ENCODE measurements at regions not wholly inside any gene's neighbourhood (a gene's known extent, or its start where the extent isn't known, plus 50 kb on each side); places are given as distances from the start of the nearest gene placed in this dataset.

DNA sequence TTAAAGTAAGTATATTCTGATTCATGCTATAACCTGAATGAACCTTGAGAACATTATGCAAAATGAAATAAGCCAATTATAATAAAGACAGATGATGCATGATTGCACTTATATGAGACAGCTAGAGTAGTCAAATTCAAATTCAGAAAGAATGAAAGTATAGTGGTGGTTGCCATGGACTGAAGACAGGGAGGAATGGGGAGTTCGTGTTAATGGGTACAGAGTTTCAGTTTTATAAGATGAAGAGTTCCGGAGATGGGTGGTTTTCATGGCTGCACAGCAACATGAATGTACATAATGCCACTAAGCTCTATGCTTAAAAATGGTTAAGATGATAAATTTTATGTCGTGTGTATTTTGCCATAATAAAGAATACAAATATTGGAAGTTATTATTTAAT is 751.2 kb downstream of the TSN start:
- H3K4me3 Mint-ChIP-seq = no peak overlapping the region
- POLR2A ChIA-PET = no interaction called here
- ATAC-seq = no peak
- peaks cover 0 to 10% (median 0%) of the 10 kb centered on the region in 9 donors for H3K9me3 Mint-ChIP-seq
- no peak overlapping the region for H3K27ac Mint-ChIP-seq
- peaks cover 0 to 2% (median 0%) of the 10 kb centered on the region in 4 donors for H3K4me1 Mint-ChIP-seq
- H3K27me3 Mint-ChIP-seq = peaks cover 0 to 5% (median 2%) of the 10 kb centered on the region in 5 donors
- DNase-seq = no peak
- no peaks in the 10 kb centered on the region for H3K36me3 Mint-ChIP-seq

DNA sequence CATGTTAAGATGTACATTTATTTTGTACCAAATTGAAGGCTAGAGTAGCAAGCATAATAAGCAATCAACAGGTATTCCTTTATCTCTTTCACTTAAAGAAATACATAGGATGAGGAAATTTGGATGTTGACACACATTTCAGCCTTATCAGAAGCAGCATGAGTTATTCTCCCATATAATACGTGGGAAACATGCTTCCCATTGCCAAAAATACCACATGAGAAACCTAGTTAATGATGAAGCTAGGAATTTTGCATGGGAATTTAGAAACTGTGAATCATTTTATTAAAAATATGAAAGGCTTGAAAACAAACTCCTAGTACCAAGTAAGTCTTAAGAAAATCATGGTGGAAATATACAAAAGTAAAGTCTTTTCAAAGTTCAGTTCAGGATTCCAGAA is 751.8 kb downstream of the TSN start:
- Mint-ChIP-seq H3K27ac (no peak overlapping the region), H3K27me3 (peaks cover 0 to 9% (median 2%) of the 10 kb centered on the region in 5 donors), H3K4me1 (peaks cover 0 to 2% (median 0%) of the 10 kb centered on the region in 4 donors), H3K4me3 (no peak overlapping the region), H3K9me3 (peaks cover 0 to 10% (median 0%) of the 10 kb centered on the region in 9 donors), H3K36me3 (no peaks in the 10 kb centered on the region)
- DNase-seq (no peak), ATAC-seq (no peak)
- POLR2A ChIA-PET = no interaction called here

DNA sequence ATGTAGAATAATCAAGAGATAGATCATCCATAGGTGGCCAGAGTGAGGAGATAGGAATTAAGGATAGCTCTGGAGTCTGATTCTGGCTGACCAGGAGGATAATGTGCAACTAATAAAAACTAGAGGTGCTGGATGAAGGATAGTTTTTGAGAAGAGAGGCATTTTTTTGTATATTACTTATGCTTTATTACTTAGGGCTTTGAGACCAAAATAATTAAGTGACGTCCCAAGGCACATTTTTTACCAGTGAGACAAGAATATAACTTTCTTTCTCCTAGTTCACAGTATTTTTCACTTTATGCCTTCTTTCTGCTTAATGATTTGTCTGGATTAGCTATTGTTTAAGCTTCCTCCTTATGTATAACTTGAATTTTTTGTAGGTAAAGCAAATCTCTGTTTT is 756.6 kb downstream of the TSN start:
- peaks cover 0 to 4% (median 0%) of the 10 kb centered on the region in 5 donors for H3K27me3 Mint-ChIP-seq
- no peak overlapping the region for H3K4me3 Mint-ChIP-seq
- ATAC-seq = no peak
- H3K36me3 Mint-ChIP-seq = no peaks in the 10 kb centered on the region
- no peak for DNase-seq
- POLR2A ChIA-PET = no interaction called here
- peaks cover 0 to 20% (median 7%) of the 10 kb centered on the region in 9 donors for H3K9me3 Mint-ChIP-seq
- H3K4me1 Mint-ChIP-seq = peaks cover 0 to 2% (median 0%) of the 10 kb centered on the region in 4 donors
- no peak overlapping the region for H3K27ac Mint-ChIP-seq

DNA sequence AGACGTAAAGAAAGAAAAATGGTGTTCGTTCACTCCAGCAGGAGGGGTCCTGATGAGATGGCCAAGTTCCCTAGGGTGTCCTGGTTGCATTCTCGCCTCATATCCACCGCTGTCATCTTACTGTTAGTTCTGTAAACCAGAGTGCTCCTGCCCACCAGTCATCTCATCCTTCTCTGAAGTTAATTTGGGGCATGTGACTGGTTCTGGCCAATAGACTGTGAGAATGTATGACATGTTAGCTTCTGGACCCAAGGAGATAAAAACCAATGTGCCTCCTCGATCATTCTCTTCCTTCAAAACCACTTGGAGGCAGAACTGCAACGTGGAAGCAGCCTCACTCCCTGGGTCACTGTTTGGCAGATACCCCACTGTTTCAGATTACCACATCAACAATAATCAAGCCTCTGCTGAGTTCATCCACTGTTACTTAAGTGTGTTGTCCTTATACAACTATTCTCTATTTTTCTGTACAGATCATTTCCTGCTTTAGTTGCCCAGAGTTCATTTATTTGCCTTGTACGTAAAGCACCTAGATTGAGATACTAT is 759.1 kb downstream of the TSN start:
- Mint-ChIP-seq H3K27me3 (peaks cover 0 to 4% (median 0%) of the 10 kb centered on the region in 5 donors), H3K36me3 (no peaks in the 10 kb centered on the region), H3K4me1 (peaks cover 0 to 2% (median 0%) of the 10 kb centered on the region in 4 donors), H3K9me3 (peaks cover 0 to 20% (median 7%) of the 10 kb centered on the region in 9 donors), H3K27ac (no peak overlapping the region), H3K4me3 (no peak overlapping the region)
- no peak for DNase-seq
- ATAC-seq = no peak
- POLR2A ChIA-PET = no interaction called here

DNA sequence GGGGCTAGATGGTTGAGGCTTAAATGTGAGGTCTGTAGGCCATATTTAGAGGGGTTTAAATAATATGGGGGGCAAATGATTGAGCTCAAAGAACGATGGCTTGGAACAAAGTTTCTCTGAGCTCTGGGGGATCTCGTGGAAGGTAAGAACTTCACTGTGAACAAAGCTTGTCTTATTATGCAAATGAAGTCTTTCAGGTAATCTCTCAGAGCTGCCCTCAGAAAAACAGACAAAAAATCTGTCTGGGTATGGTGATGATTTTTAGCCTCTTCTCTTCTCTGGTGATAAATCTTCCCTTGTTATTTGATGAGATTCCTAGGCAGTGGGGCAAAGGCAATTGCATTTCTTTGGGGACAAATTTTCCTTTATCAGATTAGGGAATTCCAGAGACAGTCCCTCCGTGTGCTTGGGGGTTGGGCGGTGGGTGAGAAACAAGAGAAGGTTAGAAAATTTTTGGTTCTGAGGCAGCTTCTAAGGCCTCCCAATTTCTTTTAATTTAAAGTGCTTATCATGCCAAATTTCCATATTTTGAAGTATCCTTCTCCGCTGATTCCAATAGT is 760.4 kb downstream of the TSN start:
- Mint-ChIP-seq H3K4me3 (no peak overlapping the region), H3K27ac (no peak overlapping the region), H3K4me1 (no peaks in the 10 kb centered on the region), H3K36me3 (no peaks in the 10 kb centered on the region), H3K27me3 (peaks cover 0 to 4% (median 0%) of the 10 kb centered on the region in 5 donors), H3K9me3 (peaks cover 0 to 20% (median 7%) of the 10 kb centered on the region in 9 donors)
- DNase-seq (no peak), ATAC-seq (no peak)
- POLR2A ChIA-PET = no interaction called here

DNA sequence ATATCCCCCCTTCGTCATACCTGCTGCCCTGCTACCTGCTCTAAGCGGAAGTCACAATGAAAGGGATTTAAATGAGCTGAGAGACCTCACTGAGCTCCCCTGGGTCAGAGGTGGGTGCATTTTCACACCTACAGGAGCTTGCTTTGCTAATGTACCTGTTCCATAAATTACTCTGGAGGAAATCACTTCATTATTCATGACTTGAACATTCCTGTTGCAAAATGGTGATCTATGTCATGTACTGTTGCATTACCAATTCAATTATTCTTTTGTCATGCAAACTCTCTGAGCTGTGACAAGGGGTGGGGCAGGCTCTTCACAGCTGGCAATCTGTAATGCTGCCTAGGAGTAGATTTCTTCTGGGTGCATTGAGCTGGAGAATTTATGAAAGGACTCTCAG is 761.3 kb downstream of the TSN start:
- Mint-ChIP-seq H3K4me3 (no peak overlapping the region), H3K27me3 (peaks cover 0 to 2% (median 0%) of the 10 kb centered on the region in 5 donors), H3K4me1 (no peaks in the 10 kb centered on the region), H3K36me3 (no peaks in the 10 kb centered on the region), H3K27ac (no peak overlapping the region), H3K9me3 (peaks cover 0 to 20% (median 6%) of the 10 kb centered on the region in 9 donors)
- no peak for DNase-seq
- POLR2A ChIA-PET = no interaction called here
- no peak for ATAC-seq

DNA sequence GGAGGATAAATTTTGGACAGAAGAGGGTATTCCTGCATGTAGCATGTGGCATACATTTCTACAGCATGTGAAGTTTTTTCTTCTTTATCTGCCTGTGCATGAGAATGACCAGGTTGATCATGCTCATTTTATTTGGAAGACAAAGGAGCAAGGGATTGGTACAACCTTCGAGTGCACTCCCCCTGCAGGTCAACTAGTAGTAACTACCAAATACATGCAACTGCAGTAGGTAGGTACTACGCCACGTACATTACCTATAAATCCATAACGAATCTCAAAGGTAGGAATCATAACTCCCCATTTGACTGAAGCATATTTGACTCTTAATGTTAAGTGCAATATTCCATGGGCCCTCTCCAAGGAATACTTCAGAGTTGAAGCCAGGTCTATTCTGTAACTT is 763.9 kb downstream of the TSN start:
- Mint-ChIP-seq H3K4me1 (no peaks in the 10 kb centered on the region), H3K36me3 (no peaks in the 10 kb centered on the region), H3K9me3 (peaks cover 0 to 13% (median 4%) of the 10 kb centered on the region in 9 donors), H3K4me3 (no peak overlapping the region), H3K27me3 (no peaks in the 10 kb centered on the region), H3K27ac (no peak overlapping the region)
- ATAC-seq = no peak
- POLR2A ChIA-PET = no interaction called here
- no peak for DNase-seq

DNA sequence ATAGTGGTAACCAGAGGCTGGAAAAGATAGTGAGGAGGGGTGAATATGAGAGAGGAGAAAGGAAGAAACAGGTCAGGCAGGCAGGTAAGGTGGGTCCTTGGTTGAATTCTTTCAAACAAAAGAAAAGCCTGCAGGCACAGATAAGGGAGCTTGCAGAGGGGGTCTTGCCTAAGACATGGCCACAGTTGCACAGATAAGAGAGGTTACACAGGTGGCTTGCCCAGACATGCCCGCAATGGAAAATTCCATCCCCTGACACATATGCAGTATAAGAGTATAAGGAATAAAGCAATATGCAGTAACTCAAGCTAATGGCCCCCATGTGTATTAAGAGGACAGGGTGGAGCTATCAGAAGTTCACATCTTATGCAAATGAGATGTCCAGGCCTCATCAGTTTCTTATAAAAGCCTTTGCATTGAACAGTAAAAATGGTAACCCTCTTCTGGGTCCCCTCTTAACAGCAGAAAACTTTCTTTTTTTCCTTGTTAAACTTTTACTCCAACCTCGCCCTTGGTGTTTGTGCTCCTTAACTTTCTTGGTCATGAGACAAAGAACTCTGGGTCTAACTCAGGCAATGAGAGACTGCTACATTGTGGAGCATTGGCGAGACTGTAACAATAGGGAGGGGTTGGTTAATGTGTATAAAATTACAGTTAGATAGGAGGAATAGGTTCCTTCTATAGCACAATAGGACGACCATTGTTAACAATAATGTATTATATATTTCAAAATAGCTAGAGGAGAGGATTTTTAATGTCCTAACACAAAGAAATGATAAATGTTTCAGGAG is 764.6 kb downstream of the TSN start:
- H3K27me3 Mint-ChIP-seq = no peaks in the 10 kb centered on the region
- DNase-seq (no peak), ATAC-seq (no peak)
- POLR2A ChIA-PET = no interaction called here
- no peaks in the 10 kb centered on the region for H3K36me3 Mint-ChIP-seq
- H3K27ac Mint-ChIP-seq = no peak overlapping the region
- no peak overlapping the region for H3K4me3 Mint-ChIP-seq
- H3K9me3 Mint-ChIP-seq = peaks cover 0 to 6% (median 0%) of the 10 kb centered on the region in 9 donors
- no peaks in the 10 kb centered on the region for H3K4me1 Mint-ChIP-seq

DNA sequence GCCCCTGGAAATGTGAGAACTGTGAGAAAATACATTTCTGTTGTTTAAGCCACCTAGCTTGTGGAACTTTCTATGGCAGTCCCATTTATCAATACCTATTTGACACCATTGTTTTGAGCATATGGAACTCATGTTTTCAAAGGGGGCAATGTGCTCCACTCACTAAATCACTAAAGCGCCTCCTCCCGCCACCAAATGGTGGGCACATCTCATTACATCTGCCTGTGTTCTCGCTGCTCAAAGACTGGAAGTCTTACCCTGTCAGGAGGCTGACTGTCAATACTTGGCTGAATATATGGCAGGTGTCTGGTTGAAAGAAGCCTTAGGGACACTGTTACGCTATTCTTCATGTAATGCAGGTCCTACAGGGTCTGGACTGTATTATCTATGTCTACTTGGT is 767.7 kb downstream of the TSN start:
- DNase-seq (no peak), ATAC-seq (no peak)
- Mint-ChIP-seq H3K4me1 (no peaks in the 10 kb centered on the region), H3K36me3 (no peaks in the 10 kb centered on the region), H3K9me3 (peaks cover 0 to 9% (median 2%) of the 10 kb centered on the region in 9 donors), H3K27me3 (no peaks in the 10 kb centered on the region), H3K27ac (no peak overlapping the region), H3K4me3 (no peak overlapping the region)
- POLR2A ChIA-PET = no interaction called here

DNA sequence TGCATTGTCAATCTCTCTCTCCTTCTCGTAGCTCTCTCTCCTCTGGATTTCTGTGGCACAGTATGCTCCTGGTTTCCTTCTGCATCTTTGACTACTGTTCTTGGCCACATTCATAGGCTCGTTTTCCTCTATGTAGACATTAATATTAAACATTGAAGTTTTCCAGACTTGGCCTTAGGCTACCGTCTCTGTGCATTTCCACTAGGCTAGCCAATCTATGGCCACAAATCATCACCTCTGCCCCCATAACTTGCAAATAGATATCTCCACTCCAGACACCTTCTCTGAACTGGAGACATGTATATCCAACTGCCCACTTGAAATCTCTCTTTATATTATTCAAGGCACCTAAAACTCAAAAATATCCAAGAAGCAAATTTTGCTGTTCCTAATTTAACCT is 768.5 kb downstream of the TSN start:
- Mint-ChIP-seq H3K36me3 (no peaks in the 10 kb centered on the region), H3K9me3 (peaks cover 0 to 9% (median 2%) of the 10 kb centered on the region in 9 donors), H3K4me1 (no peaks in the 10 kb centered on the region), H3K4me3 (no peak overlapping the region), H3K27me3 (no peaks in the 10 kb centered on the region), H3K27ac (no peak overlapping the region)
- DNase-seq (no peak), ATAC-seq (no peak)
- POLR2A ChIA-PET = no interaction called here

DNA sequence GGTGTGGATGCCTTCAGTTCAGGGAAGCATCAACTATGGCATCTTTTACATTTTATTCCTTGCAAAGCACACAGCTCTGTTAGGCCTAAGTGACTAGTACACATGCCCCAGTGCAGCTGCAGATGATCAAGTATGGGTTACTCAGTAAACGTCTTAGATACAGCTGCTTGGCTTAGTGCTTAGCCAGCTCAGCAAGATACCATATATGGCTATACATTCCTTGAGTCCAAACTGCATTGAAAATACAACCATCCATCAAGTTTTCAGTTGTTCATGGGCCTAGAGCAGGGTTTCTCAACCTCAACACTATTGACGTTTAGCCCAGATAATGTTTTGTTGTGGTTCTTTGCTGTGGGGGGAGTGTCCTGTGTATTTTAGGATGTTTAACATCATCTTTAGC is 769.9 kb downstream of the TSN start:
- POLR2A ChIA-PET = no interaction called here
- Mint-ChIP-seq H3K27me3 (no peaks in the 10 kb centered on the region), H3K27ac (no peak overlapping the region), H3K4me1 (no peaks in the 10 kb centered on the region), H3K4me3 (no peak overlapping the region), H3K36me3 (no peaks in the 10 kb centered on the region), H3K9me3 (peaks cover 0 to 9% (median 0%) of the 10 kb centered on the region in 9 donors)
- ATAC-seq = no peak
- no peak for DNase-seq

DNA sequence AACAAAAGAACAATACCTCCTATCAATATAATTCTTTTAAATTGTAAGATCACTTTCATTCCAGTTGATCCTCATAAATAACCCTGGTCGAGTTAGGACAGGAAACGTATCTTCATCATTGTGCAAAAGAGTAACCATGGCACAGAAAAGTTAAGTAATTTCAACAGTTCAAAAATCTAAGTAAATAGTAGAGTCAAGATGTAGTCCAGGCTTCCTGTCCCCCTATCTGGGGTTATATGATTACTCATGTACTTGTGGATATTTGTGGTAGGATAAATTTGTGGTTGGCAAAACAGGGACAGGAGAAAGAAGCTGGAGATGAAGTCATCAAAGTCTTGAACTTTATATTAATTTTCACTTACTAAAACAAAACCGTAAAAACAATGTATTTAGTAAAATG is 772.6 kb downstream of the TSN start:
- ATAC-seq (no peak), DNase-seq (no peak)
- Mint-ChIP-seq H3K4me1 (peaks cover 0 to 2% (median 0%) of the 10 kb centered on the region in 4 donors), H3K9me3 (peaks cover 0 to 9% (median 3%) of the 10 kb centered on the region in 9 donors), H3K4me3 (no peak overlapping the region), H3K36me3 (no peaks in the 10 kb centered on the region), H3K27me3 (no peaks in the 10 kb centered on the region), H3K27ac (no peak overlapping the region)
- POLR2A ChIA-PET = no interaction called here

DNA sequence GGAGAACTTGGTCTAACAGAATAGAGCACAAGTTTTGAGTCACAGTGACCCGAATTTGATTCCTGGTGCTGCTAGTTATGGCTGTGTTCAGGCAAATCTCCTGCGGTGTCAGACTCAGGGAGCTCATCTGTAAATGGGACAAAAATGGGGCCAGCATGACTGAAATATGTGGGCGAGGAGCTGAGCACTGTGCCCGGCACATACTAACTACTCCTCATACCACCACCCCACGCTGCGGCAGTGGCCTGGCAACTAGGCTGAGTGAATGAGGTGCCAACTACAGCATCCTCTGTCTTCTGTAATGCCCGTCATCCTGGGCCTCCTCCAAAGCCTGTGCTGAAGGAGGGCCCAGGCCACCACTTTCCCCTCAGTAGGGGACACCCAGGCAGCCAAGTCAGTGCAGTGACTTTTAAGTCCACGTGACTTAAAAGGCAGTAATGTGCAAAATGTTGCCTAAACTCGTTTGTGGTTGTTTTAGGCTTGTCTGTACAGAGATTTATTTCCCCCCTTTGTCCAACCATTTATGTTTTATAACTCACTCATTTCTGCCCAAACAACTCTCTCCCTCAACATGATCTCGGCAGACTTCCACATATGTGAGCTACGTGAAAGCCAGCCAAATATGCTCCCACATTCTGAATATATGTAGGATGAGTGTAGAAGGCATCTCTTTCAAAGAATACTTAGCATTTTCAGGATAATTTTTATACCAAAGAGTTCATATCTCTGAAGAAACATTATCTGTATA is 773.7 kb downstream of the TSN start:
- Mint-ChIP-seq H3K9me3 (peaks cover 0 to 9% (median 3%) of the 10 kb centered on the region in 9 donors), H3K27me3 (no peaks in the 10 kb centered on the region), H3K36me3 (no peaks in the 10 kb centered on the region), H3K4me1 (peaks cover 0 to 2% (median 0%) of the 10 kb centered on the region in 4 donors), H3K27ac (no peak overlapping the region), H3K4me3 (no peak overlapping the region)
- POLR2A ChIA-PET = no interaction called here
- no peak for ATAC-seq
- DNase-seq = no peak
